OCI-LY7 (cell line): ENCODE measurements at regions not wholly inside any gene's neighbourhood (a gene's known extent, or its start where the extent isn't known, plus 50 kb on each side); places are given as distances from the start of the nearest gene placed in this dataset.

ENCODE experiments used
- EZH2phosphoT487 ChIP-seq: fragments of 200-600 bp; sonication (generic); IDR thresholded peaks from 2 replicates; pipeline ENCODE4 v1.6.1; 2018; ENCODE audit warnings: low read depth, borderline replicate concordance, mild to moderate bottlenecking, mixed run types, antibody characterized with exemption, low read length, moderate library complexity, mixed read lengths
- TF ChIP-seq, protein P1 (sequence below): fragments of 200-600 bp; sonication (generic); conservative IDR thresholded peaks from 2 replicates; pipeline ENCODE4 v1.5.1; 2014; ENCODE audit warnings: mild to moderate bottlenecking, antibody characterized with exemption, low read length, moderate library complexity, mixed read lengths

DNA sequence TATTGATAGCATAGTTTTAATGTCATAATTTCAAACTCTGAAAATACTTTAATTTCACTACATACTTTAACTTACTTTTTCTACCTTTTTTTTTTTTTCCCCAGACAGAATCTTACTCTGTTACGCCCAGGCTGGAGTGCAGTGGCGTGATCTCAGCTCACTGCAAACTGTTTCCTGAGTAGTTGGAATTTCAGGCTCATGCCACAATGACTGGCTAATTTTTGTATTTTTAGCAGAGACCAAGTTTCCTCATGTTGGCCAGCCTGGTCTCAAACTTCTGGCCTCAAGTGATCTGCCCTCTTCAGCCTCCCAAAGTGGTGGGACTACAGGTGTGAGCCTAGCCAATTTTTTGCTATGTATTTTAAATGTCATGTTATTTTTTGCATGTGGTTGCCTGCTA, 741.6 kb downstream of the TRAM1L1 start:
- TF ChIP-seq, protein P1, sequence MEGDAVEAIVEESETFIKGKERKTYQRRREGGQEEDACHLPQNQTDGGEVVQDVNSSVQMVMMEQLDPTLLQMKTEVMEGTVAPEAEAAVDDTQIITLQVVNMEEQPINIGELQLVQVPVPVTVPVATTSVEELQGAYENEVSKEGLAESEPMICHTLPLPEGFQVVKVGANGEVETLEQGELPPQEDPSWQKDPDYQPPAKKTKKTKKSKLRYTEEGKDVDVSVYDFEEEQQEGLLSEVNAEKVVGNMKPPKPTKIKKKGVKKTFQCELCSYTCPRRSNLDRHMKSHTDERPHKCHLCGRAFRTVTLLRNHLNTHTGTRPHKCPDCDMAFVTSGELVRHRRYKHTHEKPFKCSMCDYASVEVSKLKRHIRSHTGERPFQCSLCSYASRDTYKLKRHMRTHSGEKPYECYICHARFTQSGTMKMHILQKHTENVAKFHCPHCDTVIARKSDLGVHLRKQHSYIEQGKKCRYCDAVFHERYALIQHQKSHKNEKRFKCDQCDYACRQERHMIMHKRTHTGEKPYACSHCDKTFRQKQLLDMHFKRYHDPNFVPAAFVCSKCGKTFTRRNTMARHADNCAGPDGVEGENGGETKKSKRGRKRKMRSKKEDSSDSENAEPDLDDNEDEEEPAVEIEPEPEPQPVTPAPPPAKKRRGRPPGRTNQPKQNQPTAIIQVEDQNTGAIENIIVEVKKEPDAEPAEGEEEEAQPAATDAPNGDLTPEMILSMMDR, result no peak
- TF ChIP-seq EZH2phosphoT487, result no peak
